Transverse colon (tissue), 4 donors: ENCODE measurements at regions not wholly inside any gene's neighbourhood (a gene's known extent, or its start where the extent isn't known, plus 50 kb on each side); places are given as distances from the start of the nearest gene placed in this dataset.

ENCODE experiments used
- DNase-seq: peaks from one replicate; pipeline ENCODE4 v3.0.0-alpha.2; 2019
- H3K27ac ChIP-seq, 4 donors: fragments of 200-600 bp; sonication (generic); 2 replicates each; pipeline ENCODE4 v1.5.1; 2016 to 2018; ENCODE audit warnings: inconsistent platforms in 4 of 4
- H3K27me3 ChIP-seq: fragments of 200-600 bp; sonication (generic); 2 replicates; pipeline ENCODE4 v1.5.1; 2017; ENCODE audit warnings: inconsistent platforms
- H3K36me3 ChIP-seq, 4 donors: fragments of 200-600 bp; sonication (generic); 2 replicates each; pipeline ENCODE4 v1.5.1; 2017 to 2019; ENCODE audit warnings: inconsistent platforms in 4 of 4
- H3K4me1 ChIP-seq, 4 donors: fragments of 200-600 bp; sonication (generic); 2 replicates each; pipeline ENCODE4 v1.5.1; 2017 to 2020; ENCODE audit warnings: inconsistent platforms in 4 of 4
- H3K4me3 ChIP-seq, 4 donors: fragments of 200-600 bp; sonication (generic); 1 replicate in 1 of 4; 2 replicates in 3 of 4; pipeline versions ENCODE4 v1.5.1 to v1.6.1; 2017 to 2019; ENCODE audit warnings: inconsistent platforms in 4 of 4
- H3K9me3 ChIP-seq, 2 donors: fragments of 200-600 bp; sonication (generic); 2 replicates each; pipeline ENCODE4 v1.5.1; 2017 to 2019; ENCODE audit warnings: inconsistent platforms in 2 of 2
- CTCF ChIP-seq, 5 experiments: fragments of 200-600 bp in 3 of 5; fragments of 450-650 bp in 2 of 5; sonication (generic) in 3 of 5; IDR thresholded peaks; 1 replicate in 2 of 5; 2 replicates in 3 of 5; pipeline ENCODE4 v1.5.1; 2016 to 2017; ENCODE audit warnings: antibody characterized with exemption in 5 of 5, inconsistent platforms in 3 of 5, mild to moderate bottlenecking in 2 of 5, moderate library complexity in 1 of 5
- EP300 ChIP-seq: sonication (generic); formaldehyde crosslinking; IDR thresholded peaks from one replicate; pipeline ENCODE4 v1.6.1; 2017; ENCODE audit warnings: antibody characterized with exemption, low read depth
- POLR2A ChIP-seq: fragments of 450-650 bp; IDR thresholded peaks from one replicate; pipeline ENCODE4 v1.6.1; 2016; ENCODE audit warnings: antibody characterized with exemption, mild to moderate bottlenecking, moderate library complexity
- POLR2AphosphoS5 ChIP-seq, 3 donors: sonication (generic); formaldehyde crosslinking; IDR thresholded peaks; one replicate each; pipeline ENCODE4 v1.6.1; 2016; ENCODE audit warnings: antibody characterized with exemption in 3 of 3
- WGBS, 2 donors: methylation state at CpG; one replicate each; pipeline ENCODE4 v1.1.5; 2018; ENCODE audit warnings: low coverage in 1 of 2; 5-methylcytosine and 5-hydroxymethylcytosine counted together
- in situ Hi-C, 4 donors: fragments of 200-750 bp; cut with MboI; loops; one replicate each; pipeline versions ENCODE4 v1.15.0 to v1.15.1; 2017; ENCODE audit warnings: low sequenced_read_pairs in 3 of 4, low pct_ligation_motif_present in 1 of 4, low pct_unique_long_range_greater_than_20kb in 1 of 4
- intact Hi-C: fragments of 100-400 bp; cut with DNase I; formaldehyde crosslinking; loops from one replicate; pipeline ENCODE4 v1.15.1; 2023; ENCODE audit warnings: low total_unique reads

- TF ChIP-seq POLR2A, result no peak
- no peak for TF ChIP-seq CTCF (IDR thresholded peaks at IDR 0.05)
- TF ChIP-seq POLR2AphosphoS5 (IDR thresholded peaks at IDR 0.05), result no peak
- TF ChIP-seq EP300, result no peak
- no peak for DNase-seq
- in situ Hi-C loops, result no loop called here
- Histone ChIP-seq H3K4me1 (peaks cover 0 to 3% (median 1%) of the 10 kb centered on the region in 4 donors), H3K4me3 (no peak overlapping the region), H3K27ac (no peak overlapping the region), H3K9me3 (no peaks in the 10 kb centered on the region), H3K27me3 (no peaks in the 10 kb centered on the region), H3K36me3 (no peaks in the 10 kb centered on the region)
- WGBS, 2 donors, result 17 to 66% methylated on average over 1 to 2 of the region's 2 CpGs
- intact Hi-C loops, result no loop called here
Observed at GRCh38 chr13:77838271-77838670, 80.4 kb downstream of the EDNRB start.

GRCh38 chr13:77836423-77836822 is 82.2 kb downstream of the EDNRB start:
- Histone ChIP-seq H3K27ac (peak overlapping the region; percentile 28 to 66 (median 42)), H3K4me1 (peaks cover 0 to 3% (median 1%) of the 10 kb centered on the region in 4 donors), H3K4me3 (no peak overlapping the region), H3K9me3 (no peaks in the 10 kb centered on the region), H3K36me3 (no peaks in the 10 kb centered on the region), H3K27me3 (no peaks in the 10 kb centered on the region)
- 24 to 50% methylated on average over 3 of the region's 3 CpGs for WGBS, 2 donors
- intact Hi-C loops (no loop called here), in situ Hi-C loops (no loop called here)
- no peak for DNase-seq
- TF ChIP-seq CTCF (IDR thresholded peaks at IDR 0.05) (no peak), EP300 (no peak), POLR2AphosphoS5 (IDR thresholded peaks at IDR 0.05) (no peak), POLR2A (no peak)

GRCh38 chr13:77833331-77833863 is 85.2 kb downstream of the EDNRB start:
- H3K9me3 ChIP-seq, result no peaks in the 10 kb centered on the region
- peak in 2 of 3 donors; percentile 39 to 62 for TF ChIP-seq POLR2AphosphoS5 (IDR thresholded peaks at IDR 0.05)
- TF ChIP-seq POLR2A, result no peak
- no peak for TF ChIP-seq CTCF (IDR thresholded peaks at IDR 0.05)
- no peak for TF ChIP-seq EP300
- no peaks in the 10 kb centered on the region for H3K27me3 ChIP-seq
- H3K4me3 ChIP-seq, result no peak overlapping the region
- H3K36me3 ChIP-seq, result no peaks in the 10 kb centered on the region
- WGBS, 2 donors, result 40 to 43% methylated on average over 2 of the region's 2 CpGs
- in situ Hi-C loops, result no loop called here
- H3K4me1 ChIP-seq, result peaks cover 0 to 3% (median 1%) of the 10 kb centered on the region in 4 donors
- intact Hi-C loops, result no loop called here
- peak overlapping the region; percentile 33 to 69 (median 37) for H3K27ac ChIP-seq
- DNase-seq, result no peak

- no peaks in the 10 kb centered on the region for H3K9me3 ChIP-seq
- no peaks in the 10 kb centered on the region for H3K27me3 ChIP-seq
- peaks cover 0 to 3% (median 1%) of the 10 kb centered on the region in 4 donors for H3K4me1 ChIP-seq
- no peak for TF ChIP-seq CTCF (IDR thresholded peaks at IDR 0.05)
- no peak for TF ChIP-seq POLR2AphosphoS5 (IDR thresholded peaks at IDR 0.05)
- TF ChIP-seq POLR2A, result no peak
- no peak for TF ChIP-seq EP300
- H3K36me3 ChIP-seq, result no peaks in the 10 kb centered on the region
- in situ Hi-C loops, result no loop called here
- intact Hi-C loops, result no loop called here
- 83 to 90% methylated on average over 2 of the region's 2 CpGs for WGBS, 2 donors
- H3K4me3 ChIP-seq, result no peak overlapping the region
- peak overlapping the region in 2 of 4 donors; percentile 34 to 69 for H3K27ac ChIP-seq
- DNase-seq, result no peak
Observed at GRCh38 chr13:77832339-77833100, 86.1 kb downstream of the EDNRB start.
